ENCODE measurements at regions not wholly inside any gene's neighbourhood (a gene's known extent, or its start where the extent isn't known, plus 50 kb on each side); places are given as distances from the start of the nearest gene placed in this dataset.

DNA sequence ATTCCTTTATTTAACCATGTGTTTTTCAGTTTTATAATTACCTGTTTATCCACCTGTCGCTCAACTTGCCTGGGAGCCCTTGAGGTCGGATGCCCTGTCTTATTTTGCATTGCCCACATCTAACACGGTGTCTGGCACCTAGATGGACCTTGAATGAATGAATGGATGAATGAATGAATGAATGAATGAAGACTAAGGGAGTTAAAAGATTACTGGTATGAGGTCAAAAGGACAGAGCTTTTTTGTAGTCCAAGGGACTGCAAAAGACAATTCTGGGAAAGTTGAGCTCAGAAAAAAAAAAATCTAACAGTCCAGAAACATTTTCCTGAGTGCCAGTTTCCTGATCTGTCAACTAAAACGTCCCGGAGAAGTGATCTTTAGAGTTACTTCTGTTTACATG is 244.6 kb upstream of the MYOCD start:
- TF ChIP-seq POLR2A (IDR thresholded peaks at IDR 0.05; ENCODE audit: low read length) (no peak), GATA1 (IDR thresholded peaks at IDR 0.05; ENCODE audit: low read depth, low read length) (no peak)
